Nucleus accumbens (tissue), 56 donors: ENCODE measurements at regions not wholly inside any gene's neighbourhood (a gene's known extent, or its start where the extent isn't known, plus 50 kb on each side); places are given as distances from the start of the nearest gene placed in this dataset.
"Not testable (repeated sequence)": the region's sequence is repeated elsewhere in the genome, so short reads cannot be mapped to it uniquely, and the experiment has no call there.

ENCODE experiments used
- DNase-seq, 56 donors: peaks; one replicate each; lab custom pipeline; 2025; lab: John Stamatoyannopoulos, UW

- no peak for DNase-seq
Observed at GRCh38 chr3:103406320-103406850, 971.6 kb downstream of the ZPLD1 start.

- DNase-seq: no peak
Observed at GRCh38 chr3:103410231-103410630, 975.4 kb downstream of the ZPLD1 start.

- DNase-seq: no peak
Observed at GRCh38 chr3:103421460-103421859, 986.6 kb downstream of the ZPLD1 start.

GRCh38 chr3:103437883-103438282 is 1003.1 kb downstream of the ZPLD1 start:
- no peak for DNase-seq

GRCh38 chr3:103440539-103441203 is 1005.9 kb downstream of the ZPLD1 start:
- DNase-seq: no peak

- DNase-seq: no peak
Observed at GRCh38 chr3:103446953-103447629, 1012.3 kb downstream of the ZPLD1 start.

GRCh38 chr3:103453152-103453551 is 1018.3 kb downstream of the ZPLD1 start:
- DNase-seq: no peak

- no peak for DNase-seq
Observed at GRCh38 chr3:103459815-103460214, 1025.0 kb downstream of the ZPLD1 start.

GRCh38 chr3:103470498-103470897 is 1035.7 kb downstream of the ZPLD1 start:
- no peak for DNase-seq

GRCh38 chr3:103494011-103494410 is 1059.2 kb downstream of the ZPLD1 start:
- DNase-seq: no peak

GRCh38 chr3:103494512-103494911 is 1059.7 kb downstream of the ZPLD1 start:
- no peak for DNase-seq

GRCh38 chr3:103495186-103495585 is 1060.4 kb downstream of the ZPLD1 start:
- no peak for DNase-seq

- DNase-seq: no peak
Observed at GRCh38 chr3:103499132-103499900, 1064.5 kb downstream of the ZPLD1 start.

GRCh38 chr3:103499967-103500366 is 1065.2 kb downstream of the ZPLD1 start:
- DNase-seq: no peak

- DNase-seq: no peak
Observed at GRCh38 chr3:103510760-103511159, 1075.9 kb downstream of the ZPLD1 start.

GRCh38 chr3:103511891-103512290 is 1077.1 kb downstream of the ZPLD1 start:
- DNase-seq: no peak

- no peak for DNase-seq
Observed at GRCh38 chr3:103512595-103512994, 1077.8 kb downstream of the ZPLD1 start.

GRCh38 chr3:103513003-103513402 is 1078.2 kb downstream of the ZPLD1 start:
- DNase-seq: no peak

- DNase-seq: no peak
Observed at GRCh38 chr3:103515116-103515515, 1080.3 kb downstream of the ZPLD1 start.

GRCh38 chr3:103516950-103517349 is 1082.1 kb downstream of the ZPLD1 start:
- DNase-seq: no peak

GRCh38 chr3:103531327-103531726 is 1096.5 kb downstream of the ZPLD1 start:
- DNase-seq: not testable (repeated sequence)
